HepG2 (cell line): ENCODE measurements at regions not wholly inside any gene's neighbourhood (a gene's known extent, or its start where the extent isn't known, plus 50 kb on each side); places are given as distances from the start of the nearest gene placed in this dataset.

Source experiments
- ATAC-seq: fragments of 200-7000 bp; cut with Tn5 transposase; 3 replicates; pipeline ENCODE4 v1.9.1; 2020; ENCODE audit warnings: mild to moderate bottlenecking, moderate library complexity
- BruUV-seq: library from RNA; stranded (reverse); fragments of 400-500 nt; replicated peaks from 2 replicates; lab custom pipeline; 2021; lab: Mats Ljungman, UMichigan
- CTCF ChIA-PET: fragments of 300-600 bp; formaldehyde crosslinking; extraction: SDS; loops from one replicate; lab custom pipeline; 2021; ENCODE audit warnings: low total read pairs, inconsistent platforms, low intra/inter-chr PET ratio; lab: Yijun Ruan, JAX
- POLR2A ChIA-PET: fragments of 350-600 bp; sonication (Branson Sonifier 250); formaldehyde crosslinking; loops from one replicate; lab custom pipeline; 2020; ENCODE audit warnings: antibody characterized with exemption, inconsistent platforms; lab: Yijun Ruan, JAX
- DNase-seq: peaks from one replicate; pipeline ENCODE4 v3.0.0-alpha.2; 2015; ENCODE audit warnings: low spot score
- FAIRE-seq: peaks from 3 replicates; lab custom pipeline; 2011; peaks lifted over from hg19 to GRCh38; lab: Jason Lieb, UNC
- H2AFZ ChIP-seq: one replicate; pipeline ENCODE4 v1.6.1; 2011; ENCODE audit warnings: low read length, inconsistent platforms
- H3K27ac ChIP-seq: fragments of 300-600 bp; 3 replicates; pipeline ENCODE4 v1.8.0; 2011; ENCODE audit warnings: mixed run types, mild to moderate bottlenecking, mixed read lengths, low read length, inconsistent platforms; ENCODE audit not compliant: insufficient read depth; ENCODE audit errors: extremely low read length
- H3K27me3 ChIP-seq, 2 experiments: fragments of 200-600 bp in 1 of 2; 2 replicates in 1 of 2; 3 replicates in 1 of 2; pipeline versions ENCODE4 v1.6.0 to v1.8.0; 2011; ENCODE audit warnings: low read length in 2 of 2, mild to moderate bottlenecking in 2 of 2, moderate library complexity in 2 of 2, inconsistent platforms in 1 of 2; ENCODE audit not compliant: insufficient read depth in 2 of 2, control insufficient read depth in 1 of 2
- H3K36me3 ChIP-seq, 2 experiments: fragments of 200-600 bp in 1 of 2; replicated peaks in 1 of 2; 2 replicates in 1 of 2; 3 replicates in 1 of 2; pipeline versions ENCODE4 v1.5.1 to v1.8.0; 2011; ENCODE audit warnings: low read length in 2 of 2, inconsistent platforms in 1 of 2; ENCODE audit not compliant: insufficient read depth in 2 of 2, control insufficient read depth in 1 of 2
- H3K4me1 ChIP-seq: 2 replicates; pipeline ENCODE4 v1.5.1; 2012; ENCODE audit warnings: low read length, inconsistent platforms; ENCODE audit not compliant: insufficient read depth
- H3K4me2 ChIP-seq: 2 replicates; pipeline ENCODE4 v1.6.0; 2011; ENCODE audit warnings: low read depth, low read length, inconsistent platforms
- H3K4me3 ChIP-seq, 3 experiments: fragments of 200-600 bp in 1 of 3; sonication (generic), shearing (Covaris generic) in 1 of 3; replicated peaks in 1 of 3; 2 replicates each; pipeline ENCODE4 v1.5.1; 2011 to 2016; ENCODE audit warnings: low read length in 3 of 3, inconsistent platforms in 2 of 3, low read depth in 2 of 3, mild to moderate bottlenecking in 2 of 3, control low read depth in 1 of 3, mixed read lengths in 1 of 3; ENCODE audit not compliant: insufficient read depth in 1 of 3
- H3K79me2 ChIP-seq: one replicate; pipeline ENCODE4 v1.6.1; 2011; ENCODE audit warnings: low read length, inconsistent platforms; ENCODE audit not compliant: insufficient read depth
- H3K9ac ChIP-seq: 2 replicates; pipeline ENCODE4 v1.6.0; 2011; ENCODE audit warnings: mild to moderate bottlenecking, low read depth, low read length, inconsistent platforms; ENCODE audit not compliant: insufficient read depth
- H3K9me3 ChIP-seq: 2 replicates; pipeline ENCODE4 v1.5.1; 2012; ENCODE audit warnings: mild to moderate bottlenecking, low read length
- H4K20me1 ChIP-seq: 2 replicates; pipeline ENCODE4 v1.6.0; 2011; ENCODE audit warnings: inconsistent platforms, mild to moderate bottlenecking, low read length, moderate library complexity; ENCODE audit not compliant: insufficient read depth
- ATF3 ChIP-seq: sonication (generic); formaldehyde crosslinking; IDR thresholded peaks from 2 replicates; pipeline ENCODE4 v1.4.0; 2020; ENCODE audit warnings: missing genetic modification reagents
- BHLHE40 ChIP-seq: IDR thresholded peaks from 2 replicates; pipeline ENCODE4 v1.6.1; 2011; ENCODE audit warnings: low read length, improper control_type of control experiment
- CBFB ChIP-seq: sonication (generic); formaldehyde crosslinking; IDR thresholded peaks from 2 replicates; pipeline ENCODE4 v1.4.0; 2020; ENCODE audit warnings: missing genetic modification reagents
- CREBL2 ChIP-seq: sonication (generic); formaldehyde crosslinking; IDR thresholded peaks from 2 replicates; pipeline ENCODE4 v1.8.1; 2023; ENCODE audit warnings: missing genetic modification reagents, mild to moderate bottlenecking, borderline replicate concordance
- FOXK2 ChIP-seq: fragments of 450-650 bp; IDR thresholded peaks from 2 replicates; pipeline ENCODE4 v1.6.1; 2016
- HOXA3 ChIP-seq: sonication (generic); formaldehyde crosslinking; IDR thresholded peaks from 2 replicates; pipeline ENCODE4 v1.5.0; 2020; ENCODE audit warnings: missing genetic modification reagents
- ISL2 ChIP-seq: sonication (generic); formaldehyde crosslinking; IDR thresholded peaks from 2 replicates; pipeline ENCODE4 v1.5.0; 2020; ENCODE audit warnings: missing genetic modification reagents
- MAF1 ChIP-seq: sonication (generic); formaldehyde crosslinking; IDR thresholded peaks from 2 replicates; pipeline ENCODE4 v1.5.0; 2020; ENCODE audit warnings: missing genetic modification reagents, borderline replicate concordance
- MIXL1 ChIP-seq: IDR thresholded peaks from 2 replicates; pipeline ENCODE4 v1.6.1; 2016
- MXD4 ChIP-seq: IDR thresholded peaks from 2 replicates; pipeline ENCODE4 v1.6.1; 2016; ENCODE audit warnings: mild to moderate bottlenecking, missing biosample characterization, missing genetic modification reagents
- MYC ChIP-seq: sonication (generic); formaldehyde crosslinking; IDR thresholded peaks from 2 replicates; pipeline ENCODE4 v1.9.0; 2021; ENCODE audit warnings: missing genetic modification reagents, borderline replicate concordance
- RFX3 ChIP-seq: IDR thresholded peaks from 2 replicates; pipeline ENCODE4 v1.6.1; 2016; ENCODE audit warnings: missing biosample characterization, missing genetic modification reagents
- ZBED4 ChIP-seq: sonication (generic); formaldehyde crosslinking; IDR thresholded peaks from 2 replicates; pipeline ENCODE4 v1.4.0; 2020; ENCODE audit warnings: missing genetic modification reagents, borderline replicate concordance
- ZBTB4 ChIP-seq: sonication (generic); formaldehyde crosslinking; IDR thresholded peaks from 2 replicates; pipeline ENCODE4 v1.4.0; 2020; ENCODE audit warnings: missing genetic modification reagents, mild to moderate bottlenecking, borderline replicate concordance
- ZNF468 ChIP-seq: sonication (generic); formaldehyde crosslinking; IDR thresholded peaks from 2 replicates; pipeline ENCODE4 v1.8.0; 2022; ENCODE audit warnings: mild to moderate bottlenecking, moderate library complexity, missing genetic modification reagents
- ZNF747 ChIP-seq: sonication (generic); formaldehyde crosslinking; IDR thresholded peaks from 2 replicates; pipeline ENCODE4 v1.8.1; 2023; ENCODE audit warnings: missing genetic modification reagents, mild to moderate bottlenecking, borderline replicate concordance
- WGBS: methylation state at CpG from one replicate; pipeline ENCODE4 v1.1.6; 2017; ENCODE audit warnings: low lambda C conversion rate; 5-methylcytosine and 5-hydroxymethylcytosine counted together
- in situ Hi-C: cut with HindIII; loops from 2 replicates; pipeline ENCODE4 v1.10.0; 2017; ENCODE audit warnings: low pct_unique_long_range_greater_than_20kb; ENCODE audit not compliant: extremely low pct_ligation_motif_present
- intact Hi-C: fragments of 100-400 bp; cut with micrococcal nuclease; formaldehyde crosslinking; loops from one replicate; pipeline ENCODE4 v1.10.0; 2022; ENCODE audit not compliant: unreplicated experiment
- TF ChIP-seq, protein P1 (sequence below): sonication (generic); formaldehyde crosslinking; IDR thresholded peaks from 2 replicates; pipeline ENCODE4 v1.4.0; 2020; ENCODE audit warnings: mild to moderate bottlenecking, low read depth, missing genetic modification reagents
- TF ChIP-seq, protein P2 (sequence below): sonication (generic); formaldehyde crosslinking; IDR thresholded peaks from 2 replicates; pipeline ENCODE4 v1.8.0; 2023; ENCODE audit warnings: mild to moderate bottlenecking, missing genetic modification reagents

DNA sequence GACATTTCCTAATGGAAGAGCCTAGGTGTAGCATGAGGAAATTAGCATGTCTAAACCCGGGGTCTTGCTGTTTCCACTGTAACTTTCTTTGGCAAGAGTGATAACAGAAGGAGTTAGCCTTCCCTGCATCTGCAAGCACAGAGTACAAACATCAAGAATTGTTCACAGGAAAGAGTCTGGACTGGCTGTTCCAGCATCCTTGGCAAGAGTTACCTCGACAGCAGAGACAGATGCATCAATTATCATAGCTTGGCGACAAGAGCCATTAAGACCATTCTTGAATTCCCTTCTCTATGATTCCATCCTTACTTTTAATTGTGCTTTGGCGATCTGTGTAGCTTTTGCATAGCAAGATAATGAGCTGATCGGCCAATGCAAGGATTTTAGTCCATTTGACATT lies 82.8 kb upstream of the RALGPS2 start:
- Histone ChIP-seq H3K4me1 (peaks cover 13% of the 10 kb centered on the region), H3K36me3 (no peaks in the 10 kb centered on the region), H2AFZ (no peak overlapping the region), H3K9ac (no peak overlapping the region), H3K4me3 (no peak overlapping the region), H3K79me2 (no peaks in the 10 kb centered on the region), H3K9me3 (no peaks in the 10 kb centered on the region), H3K27ac (no peak overlapping the region), H4K20me1 (no peaks in the 10 kb centered on the region), H3K27me3 (no peaks in the 10 kb centered on the region; a peak in 1 of 5 replicates), H3K4me2 (no peak overlapping the region)
- TF ChIP-seq BHLHE40 = no peak
- TF ChIP-seq ZBED4 (CRISPR knock-in tag) = no peak
- no peak for TF ChIP-seq HOXA3 (CRISPR knock-in tag)
- TF ChIP-seq, protein P1, sequence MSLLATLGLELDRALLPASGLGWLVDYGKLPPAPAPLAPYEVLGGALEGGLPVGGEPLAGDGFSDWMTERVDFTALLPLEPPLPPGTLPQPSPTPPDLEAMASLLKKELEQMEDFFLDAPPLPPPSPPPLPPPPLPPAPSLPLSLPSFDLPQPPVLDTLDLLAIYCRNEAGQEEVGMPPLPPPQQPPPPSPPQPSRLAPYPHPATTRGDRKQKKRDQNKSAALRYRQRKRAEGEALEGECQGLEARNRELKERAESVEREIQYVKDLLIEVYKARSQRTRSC (CRISPR knock-in tag) = no peak
- TF ChIP-seq MXD4 (CRISPR knock-in tag) = no peak
- TF ChIP-seq FOXK2 = no peak
- TF ChIP-seq ZBTB4 (CRISPR knock-in tag) = no peak
- no peak for TF ChIP-seq CREBL2 (CRISPR knock-in tag)
- TF ChIP-seq RFX3 (CRISPR knock-in tag) = no peak
- TF ChIP-seq MIXL1 = no peak
- no peak for TF ChIP-seq ZNF468 (CRISPR knock-in tag)
- TF ChIP-seq ISL2 (CRISPR knock-in tag) = no peak
- no peak for TF ChIP-seq MYC
- TF ChIP-seq ZNF747 (CRISPR knock-in tag) = no peak
- no peak for TF ChIP-seq MAF1 (CRISPR knock-in tag)
- no peak for TF ChIP-seq CBFB (CRISPR knock-in tag)
- TF ChIP-seq, protein P2, sequence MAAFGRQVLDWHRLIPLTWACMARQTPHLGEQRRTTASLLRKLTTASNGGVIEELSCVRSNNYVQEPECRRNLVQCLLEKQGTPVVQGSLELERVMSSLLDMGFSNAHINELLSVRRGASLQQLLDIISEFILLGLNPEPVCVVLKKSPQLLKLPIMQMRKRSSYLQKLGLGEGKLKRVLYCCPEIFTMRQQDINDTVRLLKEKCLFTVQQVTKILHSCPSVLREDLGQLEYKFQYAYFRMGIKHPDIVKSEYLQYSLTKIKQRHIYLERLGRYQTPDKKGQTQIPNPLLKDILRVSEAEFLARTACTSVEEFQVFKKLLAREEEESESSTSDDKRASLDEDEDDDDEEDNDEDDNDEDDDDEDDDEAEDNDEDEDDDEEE (CRISPR knock-in tag) = no peak
- TF ChIP-seq ATF3 (CRISPR knock-in tag) = no peak
- ChIA-PET POLR2A (no interaction called here), CTCF (no interaction called here)
- in situ Hi-C loops = no loop called here
- BruUV-seq = no TSS peak
- DNase-seq = no peak
- no peak for FAIRE-seq
- intact Hi-C loops = no loop called here
- no peak for ATAC-seq
- 68% methylated on average over 5 of the region's 5 CpGs for WGBS
